Left lobe of liver (tissue), 2 donors: ENCODE measurements at regions not wholly inside any gene's neighbourhood (a gene's known extent, or its start where the extent isn't known, plus 50 kb on each side); places are given as distances from the start of the nearest gene placed in this dataset.

Source experiments
- ATAC-seq: fragments of 200-7000 bp; cut with Tn5 transposase; one replicate; pipeline ENCODE4 v1.9.1; 2020; ENCODE audit warnings: mild to moderate bottlenecking, moderate library complexity
- DNase-seq: peaks from one replicate; pipeline ENCODE4 v3.0.0-alpha.2; 2020; ENCODE audit warnings: low spot score
- donor health status: DM: no; HTN: no; CAD: no; lungs with moderate emphysema.
- donor health status: DM: no; HTN: yes; CAD: no.

DNA sequence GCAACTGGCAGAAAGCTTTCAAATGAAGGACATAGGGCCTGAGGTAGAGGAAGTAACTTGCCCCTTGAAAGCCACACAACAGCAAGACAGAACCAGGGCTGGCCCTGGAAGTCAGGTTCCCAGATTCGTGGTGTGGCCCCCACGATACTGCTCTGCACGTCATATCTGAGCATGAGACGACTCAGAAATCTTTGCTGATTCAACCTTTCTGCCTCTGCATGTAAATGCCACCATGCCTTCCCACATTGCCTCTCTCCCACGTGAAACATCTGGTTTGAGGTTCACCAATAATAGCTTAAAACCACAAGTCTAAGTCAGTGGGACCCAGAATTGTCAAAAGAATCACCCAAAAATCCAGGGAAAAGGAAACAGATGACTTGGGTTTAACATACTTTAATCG lies 214.0 kb upstream of the TRIB2 start:
- ATAC-seq (no peak), DNase-seq (no peak)

DNA sequence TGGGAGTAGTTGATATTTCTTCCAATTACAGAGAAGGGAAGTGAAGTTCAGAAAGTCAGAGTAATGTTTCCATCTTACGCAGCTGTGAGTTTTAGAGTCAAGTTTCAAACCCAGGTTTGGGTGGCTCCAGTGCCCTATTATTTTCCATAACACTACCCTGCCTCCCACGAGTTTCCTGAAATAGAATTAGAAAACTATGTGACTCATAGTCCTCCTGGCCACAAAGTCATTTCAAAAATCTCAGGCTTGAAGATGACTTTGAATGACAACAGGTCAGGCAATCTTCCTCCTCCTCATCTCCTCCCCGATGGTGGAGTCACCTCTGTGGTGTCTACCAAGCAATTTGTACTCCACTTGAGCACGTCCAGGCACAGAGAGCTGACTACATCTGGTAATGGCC lies 212.3 kb upstream of the TRIB2 start:
- DNase-seq, result no peak
- no peak for ATAC-seq

DNA sequence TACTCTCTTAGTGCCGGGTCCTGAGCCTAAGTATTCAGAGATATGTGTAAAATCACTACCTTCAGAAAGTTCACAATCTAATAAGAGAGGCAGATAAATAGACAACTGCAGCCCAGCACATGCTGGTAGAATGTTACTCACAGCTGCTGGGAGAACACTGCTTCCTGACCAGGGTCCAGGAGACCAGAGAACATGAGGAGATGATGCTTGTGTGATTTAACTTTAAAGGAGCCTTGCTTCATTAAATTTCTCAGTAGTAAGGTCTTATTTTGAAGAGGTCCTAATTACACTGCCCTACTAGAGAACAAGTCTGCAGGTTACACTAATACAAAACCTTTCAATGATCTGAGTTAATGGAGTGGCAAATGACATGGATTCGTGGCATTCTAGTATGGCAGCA lies 209.9 kb upstream of the TRIB2 start:
- DNase-seq (no peak), ATAC-seq (no peak)

DNA sequence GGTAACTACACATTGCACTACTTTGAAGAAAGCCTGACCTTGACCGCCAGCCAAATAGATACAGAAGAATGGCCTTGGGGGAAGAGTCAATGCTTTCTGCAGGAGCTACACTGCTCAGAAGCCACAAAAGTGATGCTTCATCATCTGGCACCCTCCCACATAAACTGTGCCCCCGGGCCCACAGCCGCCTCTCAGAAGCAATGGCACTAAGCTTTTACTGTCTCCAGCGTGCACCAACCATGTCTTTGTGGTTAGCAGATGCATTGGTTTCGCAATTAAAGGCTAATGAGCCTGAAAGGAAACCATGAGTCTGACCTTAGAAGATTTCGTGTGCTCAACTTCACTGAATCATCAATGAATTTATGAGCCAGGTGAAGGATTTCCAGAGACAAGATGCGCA lies 209.4 kb upstream of the TRIB2 start:
- ATAC-seq, result no peak
- DNase-seq, result no peak

DNA sequence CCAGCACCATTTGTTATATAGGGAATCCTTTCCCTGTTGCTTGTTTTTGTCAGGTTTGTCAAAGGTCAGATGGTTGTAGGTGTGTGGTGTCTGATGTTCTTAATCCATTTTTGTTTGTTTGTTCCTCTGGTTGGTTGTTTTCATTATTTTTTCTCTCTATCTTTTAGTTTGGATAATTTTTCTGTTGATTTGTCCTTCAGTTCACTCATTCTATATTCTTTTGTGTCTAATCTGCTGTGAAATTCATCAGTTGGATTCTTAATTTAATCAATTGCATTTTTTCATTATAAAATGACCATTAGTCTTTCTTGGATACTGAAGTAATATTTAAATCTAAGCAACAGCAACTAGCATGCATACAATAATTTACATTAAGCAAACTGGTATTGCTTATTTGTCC lies 206.7 kb upstream of the TRIB2 start:
- ATAC-seq (no peak), DNase-seq (no peak)

DNA sequence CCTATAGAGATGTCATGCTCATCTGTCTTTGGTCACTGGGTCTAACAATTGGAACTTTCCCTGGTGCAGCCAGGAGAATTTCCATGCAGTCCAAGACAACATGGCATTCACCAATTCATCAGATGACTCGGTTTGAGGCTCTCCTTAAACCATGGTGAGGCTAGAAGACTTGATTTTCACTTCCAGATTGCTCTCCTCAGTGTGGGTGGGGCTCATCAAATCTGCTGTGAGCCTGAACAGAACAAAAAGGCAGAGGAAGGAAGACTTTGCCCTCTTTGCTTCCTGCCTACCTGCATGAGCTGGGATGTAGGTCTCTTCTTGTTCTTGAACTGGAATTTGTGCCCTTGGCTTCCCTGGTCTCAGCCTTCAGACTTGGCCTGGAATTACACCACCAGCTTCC lies 203.4 kb upstream of the TRIB2 start:
- no peak for ATAC-seq
- DNase-seq, result no peak

DNA sequence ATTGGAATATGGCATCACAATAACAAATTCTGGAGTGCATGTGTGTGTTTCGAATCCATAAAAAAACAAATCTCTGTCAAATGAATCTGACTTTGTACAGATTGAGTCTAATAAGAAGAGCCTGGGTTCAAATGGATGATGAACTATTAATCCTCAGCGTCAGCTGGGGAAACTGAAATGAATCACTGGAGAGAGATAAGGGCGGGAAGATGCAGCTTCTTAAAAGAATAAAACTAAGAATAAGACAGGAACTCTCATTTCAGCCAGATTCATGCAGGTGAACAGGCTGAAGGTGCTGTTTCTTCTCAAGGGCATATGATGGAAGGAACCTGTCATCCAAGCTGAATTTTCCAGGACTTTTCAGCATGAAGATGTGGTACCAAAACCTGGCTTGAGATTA lies 202.6 kb upstream of the TRIB2 start:
- DNase-seq (no peak), ATAC-seq (no peak)

DNA sequence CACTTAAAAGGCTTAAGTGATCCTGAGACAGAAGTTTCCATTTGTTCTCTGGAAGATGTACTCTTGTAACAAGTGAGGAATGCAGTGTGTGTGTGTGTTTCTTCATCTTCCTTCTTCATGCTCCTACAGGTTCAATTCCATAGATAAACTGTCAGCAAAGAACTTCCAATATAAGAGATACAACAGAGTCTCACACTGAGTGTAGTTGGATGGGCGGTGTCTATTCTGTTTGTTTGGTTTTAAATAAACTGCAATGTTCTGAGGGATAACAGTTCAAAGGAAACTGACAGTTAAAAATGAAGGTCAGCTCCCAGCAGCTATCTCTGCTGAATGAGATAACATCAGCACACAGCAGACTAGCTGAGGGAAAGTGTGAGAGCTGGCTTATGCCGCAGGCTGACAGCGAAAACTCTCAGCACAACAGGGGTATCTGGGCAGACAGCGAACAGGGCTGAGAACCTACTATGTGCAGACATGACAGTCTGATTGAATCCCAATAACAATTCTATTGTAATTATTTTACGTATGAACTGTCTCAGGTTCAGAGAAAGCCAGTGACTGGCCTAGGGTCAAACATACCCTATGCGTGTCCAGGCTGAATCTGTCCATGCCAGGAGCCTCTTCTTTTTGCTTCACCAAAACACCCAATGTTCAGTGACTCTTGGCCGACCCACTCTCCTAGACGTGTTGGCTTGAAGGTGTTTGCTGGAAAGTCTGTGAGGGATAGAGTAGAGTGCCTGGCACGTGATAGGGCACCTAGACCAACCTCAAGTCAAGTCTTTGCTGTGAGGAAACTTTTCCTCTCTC lies 201.9 kb upstream of the TRIB2 start:
- DNase-seq (no peak), ATAC-seq (no peak)

DNA sequence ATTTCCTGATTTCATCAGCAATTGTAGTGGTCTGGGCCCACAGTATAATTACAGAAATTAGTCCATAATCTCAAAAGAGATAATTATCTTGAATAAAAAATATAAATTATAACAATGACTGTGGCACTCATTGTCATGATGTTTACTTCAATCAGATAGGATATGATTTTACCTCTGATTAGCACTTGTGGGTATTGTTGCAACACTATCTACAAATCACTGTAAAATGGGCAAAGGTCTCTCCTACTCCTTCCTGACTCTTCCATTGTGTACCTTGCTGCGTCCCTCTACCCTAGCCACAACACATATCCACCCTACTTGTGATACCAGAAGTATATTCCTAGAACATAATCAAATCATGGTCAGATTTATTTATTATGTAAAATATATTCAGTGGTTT lies 200.9 kb upstream of the TRIB2 start:
- ATAC-seq (no peak), DNase-seq (no peak)

DNA sequence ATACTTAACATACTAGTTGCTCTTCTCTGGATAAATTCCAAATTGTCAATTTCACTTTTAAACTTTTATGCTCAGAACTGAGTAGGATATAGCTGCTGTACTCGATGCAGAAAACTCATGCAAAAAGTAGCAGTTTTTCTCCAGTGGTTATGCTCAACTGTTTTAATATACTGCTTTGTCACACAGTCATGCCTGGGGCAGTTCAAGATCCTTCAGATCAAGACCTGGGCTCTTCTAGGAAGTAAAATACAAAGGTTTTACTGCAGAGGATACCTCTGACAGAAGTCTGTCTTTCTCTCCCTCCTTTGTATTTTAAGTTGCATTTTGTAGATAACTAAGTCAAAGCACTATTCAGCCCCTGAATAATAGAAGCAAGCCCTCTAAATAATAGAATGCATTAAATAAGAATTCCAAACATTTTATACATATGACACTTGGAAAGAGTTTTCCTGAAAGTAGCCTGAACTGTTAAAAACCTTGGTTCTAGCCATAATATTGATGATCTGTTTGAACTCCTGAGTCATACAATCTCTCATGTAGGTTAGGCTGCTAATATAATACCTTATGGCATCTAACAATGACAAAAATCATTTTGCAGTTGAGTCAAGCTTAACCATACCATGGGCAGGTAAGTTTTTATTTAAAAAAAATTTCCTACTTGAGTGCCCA lies 183.3 kb upstream of the TRIB2 start:
- ATAC-seq, result no peak

DNA sequence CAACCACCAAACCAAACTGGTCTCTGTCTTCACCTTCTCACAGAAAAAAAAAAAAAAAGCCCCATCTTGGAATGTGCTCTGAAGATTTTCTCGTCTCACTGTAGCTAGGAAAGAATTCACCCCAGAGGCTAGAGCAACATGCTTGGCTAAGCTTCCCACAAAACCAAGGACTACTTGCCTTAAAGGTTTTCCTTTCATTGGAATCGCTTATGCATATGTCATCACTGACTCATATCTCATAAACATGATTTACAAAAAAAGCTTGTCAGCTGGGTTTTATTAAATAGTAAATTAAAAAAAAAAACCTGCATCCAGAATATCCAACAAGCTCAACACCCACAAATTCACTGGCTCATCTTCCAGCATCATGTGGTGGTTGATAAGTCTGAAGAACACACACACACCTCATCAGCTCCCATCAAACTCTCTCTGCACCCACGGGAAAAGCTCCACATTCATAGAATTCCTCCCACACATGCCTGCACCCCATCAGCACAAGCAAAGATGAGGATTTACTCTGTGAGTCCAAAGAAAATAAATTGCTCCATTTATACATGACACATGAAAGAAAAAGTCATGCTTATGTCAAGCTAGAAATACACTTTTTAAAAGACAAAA lies 182.0 kb upstream of the TRIB2 start:
- ATAC-seq (no peak), DNase-seq (no peak)

More for the DNA sequence above, 183.3 kb upstream of the TRIB2 start:
- DNase-seq, result no peak

DNA sequence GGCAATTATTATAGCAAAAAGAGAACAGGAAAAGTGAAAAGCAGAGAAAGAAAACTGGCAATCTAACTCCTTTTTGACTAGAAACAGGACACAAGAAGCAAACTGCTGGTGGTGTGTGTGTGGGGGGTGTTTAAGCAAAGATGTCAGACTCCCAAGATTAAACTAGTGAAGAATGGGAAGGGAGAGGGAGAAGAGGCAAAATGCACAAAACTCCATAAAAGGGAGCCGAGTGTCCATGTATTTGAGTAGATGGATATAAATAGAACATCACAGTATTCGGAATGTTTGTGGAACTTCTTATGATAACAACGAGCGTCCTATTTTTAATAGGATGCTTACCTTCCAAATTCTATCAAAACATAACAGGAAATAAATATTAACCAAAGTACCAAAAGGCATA lies 179.8 kb upstream of the TRIB2 start:
- no peak for DNase-seq
- ATAC-seq, result no peak

DNA sequence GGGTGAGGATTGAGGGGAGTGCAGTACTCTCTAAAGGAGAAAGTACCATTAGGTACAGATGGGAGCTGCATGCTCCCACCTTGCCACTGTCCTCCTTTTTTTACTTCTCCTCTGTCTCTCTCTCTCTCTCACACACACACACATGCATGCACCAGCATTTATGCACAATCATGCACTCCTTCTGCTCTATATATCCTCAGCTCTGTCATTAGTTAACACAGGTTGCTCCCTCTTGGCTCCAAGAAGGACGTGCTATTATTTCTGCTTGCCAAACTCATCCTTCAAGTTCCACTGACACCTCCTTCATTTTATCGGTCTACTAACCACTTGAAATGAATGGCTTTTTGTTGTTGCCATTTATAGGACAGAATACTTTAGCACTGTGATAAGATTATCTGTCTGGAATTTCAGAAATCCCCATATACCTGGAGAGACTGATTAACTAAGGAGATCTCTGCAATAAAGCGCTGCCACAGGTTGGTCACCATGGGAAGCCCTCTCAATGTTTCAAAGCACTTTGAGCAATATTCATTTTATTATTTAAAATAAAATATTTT lies 178.5 kb upstream of the TRIB2 start:
- DNase-seq (no peak), ATAC-seq (no peak)

DNA sequence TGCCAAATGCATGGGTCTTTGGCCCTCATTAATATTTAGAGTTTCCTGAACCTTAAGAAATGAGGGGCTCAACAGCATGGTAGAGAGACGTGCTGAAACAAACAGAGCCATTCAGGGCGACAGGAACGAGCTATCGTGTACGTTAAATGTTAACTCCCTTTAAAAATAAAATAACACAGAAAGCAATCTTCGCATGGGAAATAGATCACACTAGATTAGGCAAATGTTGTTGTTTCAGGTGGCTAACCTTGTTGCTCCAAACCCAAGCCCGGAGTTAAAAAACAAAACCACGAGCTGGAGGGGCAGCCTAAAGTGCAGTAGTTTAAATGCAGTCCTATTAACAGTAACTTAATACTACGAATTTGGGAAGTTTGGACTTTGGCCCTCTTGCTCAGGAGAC lies 177.4 kb upstream of the TRIB2 start:
- ATAC-seq (no peak), DNase-seq (no peak)

DNA sequence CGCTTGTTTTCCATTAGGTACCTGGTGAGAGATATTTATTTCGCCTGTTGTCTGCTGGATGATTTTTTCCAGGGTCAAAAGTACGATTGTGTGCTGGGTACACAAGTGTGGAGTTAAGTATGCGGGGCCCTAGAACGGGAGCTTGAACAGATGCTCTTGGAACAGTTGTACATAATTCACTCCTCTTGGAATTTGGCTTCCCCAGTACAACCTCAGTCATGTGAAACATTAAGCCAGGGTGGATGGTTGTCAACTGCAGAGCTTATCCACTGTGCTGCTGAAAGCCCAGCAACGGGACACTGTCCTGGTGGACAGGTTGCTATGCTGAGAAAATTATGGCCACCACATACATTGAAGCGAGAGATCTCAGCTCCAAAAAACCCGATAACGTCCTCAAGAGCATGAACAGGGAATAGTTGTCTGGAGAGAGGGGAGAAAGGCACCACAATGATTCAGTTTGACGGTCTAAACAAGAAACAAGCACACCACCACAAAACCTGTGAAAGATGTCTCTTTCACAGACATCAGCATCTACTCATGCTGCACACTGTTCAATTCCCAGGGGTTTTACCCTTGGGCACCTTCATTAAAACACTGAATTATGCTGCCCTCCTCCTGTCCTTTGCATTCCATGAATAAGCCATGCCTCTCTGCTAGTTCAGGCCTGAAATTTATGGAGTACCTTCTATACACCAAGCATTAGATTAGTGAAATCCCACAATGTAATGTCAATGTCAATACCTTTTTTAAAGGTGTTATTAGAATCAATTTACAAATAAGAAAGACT lies 176.8 kb upstream of the TRIB2 start:
- no peak for DNase-seq
- ATAC-seq, result no peak

DNA sequence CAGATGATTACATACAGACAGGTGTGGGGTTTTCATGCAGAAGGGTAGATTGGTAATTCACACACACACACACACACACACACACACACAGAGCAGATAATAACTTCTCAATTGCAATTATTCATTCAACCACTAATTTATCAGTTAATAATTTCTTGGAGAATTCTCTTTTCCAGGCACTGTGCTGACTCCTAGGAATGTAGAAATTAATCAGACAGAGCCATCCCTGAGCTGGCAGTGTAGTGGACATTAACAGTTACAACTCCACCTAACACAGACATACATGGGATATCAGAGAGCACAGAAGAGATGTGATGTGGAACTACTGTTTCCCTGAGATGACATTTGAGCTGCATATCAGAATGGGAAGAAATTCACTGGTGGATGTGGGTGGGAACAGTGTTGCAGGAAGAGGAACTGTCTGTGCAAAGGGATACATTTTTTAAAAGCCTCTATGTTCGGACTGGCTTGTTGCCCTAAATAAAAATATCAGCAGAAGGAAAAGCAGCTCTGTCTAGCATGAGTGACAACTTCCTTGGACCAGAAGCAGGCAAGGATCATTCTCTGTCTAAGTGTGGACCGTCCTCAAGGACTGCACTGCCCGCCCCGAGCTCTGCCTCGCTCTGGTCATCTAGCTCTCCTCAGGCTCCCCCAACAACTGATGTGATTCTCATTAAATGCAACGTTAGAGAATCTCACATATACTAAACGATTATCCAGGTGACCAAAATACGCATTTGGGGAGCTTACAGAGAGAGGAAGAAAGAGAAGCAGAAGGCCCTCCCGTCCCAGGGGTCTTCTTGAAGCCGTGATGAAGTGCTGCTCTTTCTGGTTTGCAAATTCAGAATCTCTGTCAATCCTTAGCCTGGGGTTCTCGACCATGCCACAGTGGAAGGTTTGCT lies 173.4 kb upstream of the TRIB2 start:
- DNase-seq, result no peak
- ATAC-seq, result no peak

DNA sequence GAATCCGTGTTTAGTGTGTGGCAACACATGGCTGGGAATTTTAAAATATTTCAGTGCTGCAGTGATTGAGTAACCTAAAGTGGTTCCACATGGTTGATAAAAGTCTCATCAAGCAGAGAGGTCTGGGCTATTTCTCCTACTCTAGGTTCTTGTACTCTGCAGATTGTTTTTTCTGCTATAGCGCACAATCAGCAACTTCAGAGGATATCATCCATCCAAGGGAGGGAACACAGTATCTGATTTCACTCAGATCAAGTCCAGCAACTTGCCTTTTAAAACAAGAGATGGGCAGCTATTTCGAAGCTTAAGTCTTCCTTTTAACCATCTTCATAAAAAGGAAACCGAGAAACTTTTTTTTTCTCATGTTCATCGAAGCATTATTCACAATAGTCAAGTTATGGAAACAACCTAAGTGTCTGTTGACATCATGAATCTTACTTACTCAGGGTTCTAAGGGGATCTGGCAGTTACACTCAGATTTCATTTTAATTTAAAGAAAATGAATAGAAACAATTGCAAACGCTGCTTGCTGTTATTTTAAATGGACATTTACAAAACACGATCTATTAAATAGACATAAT lies 172.7 kb upstream of the TRIB2 start:
- DNase-seq, result no peak
- ATAC-seq, result no peak

DNA sequence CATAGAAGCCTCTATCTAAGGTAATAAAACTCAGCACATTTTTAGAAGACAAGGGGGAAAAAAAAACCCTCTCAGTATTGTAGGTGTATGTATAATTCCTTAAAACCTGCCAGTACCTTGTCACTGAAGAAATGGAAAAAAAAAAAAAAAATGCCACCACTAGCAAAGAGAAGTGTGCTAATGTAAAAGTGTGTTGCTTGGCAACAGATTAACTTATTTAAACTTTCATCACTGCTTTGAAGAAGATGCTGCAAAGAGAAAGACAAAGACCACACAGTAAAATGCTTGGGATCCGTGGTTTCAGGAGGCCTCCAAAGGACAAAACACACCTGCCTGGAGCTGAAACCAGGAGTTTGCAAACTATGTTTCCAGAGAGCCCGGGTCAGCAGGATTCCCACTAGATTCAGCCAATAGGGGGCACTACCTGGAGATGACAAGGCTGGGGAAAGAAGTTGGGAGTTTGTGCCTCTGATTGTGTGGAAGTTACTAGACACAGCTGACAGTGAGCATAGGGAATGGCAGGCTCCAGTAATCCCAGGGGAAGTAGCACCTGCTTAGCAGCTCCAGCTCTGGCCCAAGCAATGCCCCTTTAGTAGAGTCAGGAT lies 169.1 kb upstream of the TRIB2 start:
- DNase-seq (no peak), ATAC-seq (no peak)

DNA sequence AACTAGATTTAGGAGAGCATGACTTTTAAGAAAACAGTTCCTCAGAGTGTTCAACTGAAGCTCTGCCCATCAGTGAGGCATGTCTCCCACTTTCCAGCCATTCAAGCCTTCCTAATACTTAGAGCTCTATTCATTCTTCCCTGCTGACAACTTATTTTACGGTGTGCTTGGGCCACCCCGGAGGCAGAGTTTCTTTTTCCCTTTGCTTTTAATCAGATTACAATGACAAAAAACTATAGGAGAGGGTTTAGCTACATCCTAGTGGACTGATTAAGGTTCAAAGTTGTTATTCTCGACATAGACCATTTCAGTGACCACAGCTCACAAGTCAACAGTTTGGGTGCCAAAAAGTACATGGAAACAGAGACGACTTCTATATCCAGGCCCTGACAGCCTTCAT lies 167.8 kb upstream of the TRIB2 start:
- ATAC-seq (no peak), DNase-seq (no peak)
